ENCODE measurements at regions not wholly inside any gene's neighbourhood (a gene's known extent, or its start where the extent isn't known, plus 50 kb on each side); places are given as distances from the start of the nearest gene placed in this dataset.

DNA sequence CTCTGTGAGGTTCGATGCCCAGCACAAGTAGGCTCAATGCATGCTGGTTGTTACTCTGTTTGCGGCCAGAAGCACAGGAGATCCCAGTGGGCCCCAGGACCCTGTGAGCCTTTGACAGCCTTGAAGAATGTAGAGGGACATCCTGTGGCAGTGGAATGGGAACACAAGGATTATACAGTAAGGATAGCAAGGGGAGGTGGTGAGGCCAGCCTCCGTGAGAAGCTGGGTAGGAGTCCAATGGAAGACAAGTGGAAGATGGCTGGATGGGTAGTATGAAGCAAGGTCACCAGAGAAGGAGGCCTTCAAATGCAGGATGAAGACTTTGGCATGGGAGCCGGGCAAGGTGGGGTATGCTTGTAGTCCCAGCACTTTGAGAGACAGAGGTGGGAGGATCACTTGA is 622.9 kb upstream of the CDH4 start:
- Histone ChIP-seq H3K27me3 (ENCODE audit: insufficient read depth, poor library complexity, severe bottlenecking) (no peaks in the 10 kb centered on the region), H3K4me3 (replicated peaks; ENCODE audit: insufficient read depth, low read length) (no peak overlapping the region), H3K27ac (replicated peaks) (no peak overlapping the region)
- no peak for TF ChIP-seq REST (IDR thresholded peaks at IDR 0.05; ENCODE audit: insufficient replicate concordance, low read depth)
- TF ChIP-seq CTCF (IDR thresholded peaks at IDR 0.05; ENCODE audit: insufficient read depth, low read length) = no peak
- TF ChIP-seq POLR2AphosphoS5 (IDR thresholded peaks at IDR 0.05; ENCODE audit: low read depth) = no peak
- TF ChIP-seq GABPA (IDR thresholded peaks at IDR 0.05; ENCODE audit: low read depth) = no peak
- no peak for TF ChIP-seq SPI1 (IDR thresholded peaks at IDR 0.05; ENCODE audit: borderline replicate concordance, low read depth)
- no peak for DNase-seq (ENCODE audit: low read depth in 1 of 2, low spot score in 1 of 2)

DNA sequence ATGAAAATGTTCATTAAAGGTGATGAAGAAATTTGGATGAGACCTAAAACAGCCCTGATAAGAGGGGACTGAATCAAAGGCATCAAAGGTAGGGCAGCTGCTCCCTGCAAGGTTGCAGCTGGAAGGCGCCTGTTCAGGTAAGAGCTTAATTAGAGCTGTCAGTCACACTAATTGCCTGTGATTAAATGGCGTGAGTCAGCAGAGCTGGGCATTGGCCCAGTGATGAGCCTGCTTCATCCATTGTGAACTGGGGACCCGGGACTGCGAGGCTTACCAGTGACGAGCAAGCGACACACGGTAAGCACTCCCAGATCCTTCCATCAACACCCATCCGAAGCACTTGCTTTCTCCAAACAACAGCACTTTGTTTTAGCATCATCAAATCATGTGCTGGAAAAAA is 621.5 kb upstream of the CDH4 start:
- TF ChIP-seq SPI1 (IDR thresholded peaks at IDR 0.05; ENCODE audit: borderline replicate concordance, low read depth) (no peak), CTCF (IDR thresholded peaks at IDR 0.05; ENCODE audit: insufficient read depth, low read length) (no peak), GABPA (IDR thresholded peaks at IDR 0.05; ENCODE audit: low read depth) (no peak), POLR2AphosphoS5 (IDR thresholded peaks at IDR 0.05; ENCODE audit: low read depth) (no peak), REST (IDR thresholded peaks at IDR 0.05; ENCODE audit: insufficient replicate concordance, low read depth) (no peak)
- DNase-seq (ENCODE audit: low read depth in 1 of 2, low spot score in 1 of 2) = no peak
- Histone ChIP-seq H3K4me3 (replicated peaks; ENCODE audit: insufficient read depth, low read length) (no peak overlapping the region), H3K27me3 (ENCODE audit: insufficient read depth, poor library complexity, severe bottlenecking) (no peaks in the 10 kb centered on the region), H3K27ac (replicated peaks) (no peak overlapping the region)

DNA sequence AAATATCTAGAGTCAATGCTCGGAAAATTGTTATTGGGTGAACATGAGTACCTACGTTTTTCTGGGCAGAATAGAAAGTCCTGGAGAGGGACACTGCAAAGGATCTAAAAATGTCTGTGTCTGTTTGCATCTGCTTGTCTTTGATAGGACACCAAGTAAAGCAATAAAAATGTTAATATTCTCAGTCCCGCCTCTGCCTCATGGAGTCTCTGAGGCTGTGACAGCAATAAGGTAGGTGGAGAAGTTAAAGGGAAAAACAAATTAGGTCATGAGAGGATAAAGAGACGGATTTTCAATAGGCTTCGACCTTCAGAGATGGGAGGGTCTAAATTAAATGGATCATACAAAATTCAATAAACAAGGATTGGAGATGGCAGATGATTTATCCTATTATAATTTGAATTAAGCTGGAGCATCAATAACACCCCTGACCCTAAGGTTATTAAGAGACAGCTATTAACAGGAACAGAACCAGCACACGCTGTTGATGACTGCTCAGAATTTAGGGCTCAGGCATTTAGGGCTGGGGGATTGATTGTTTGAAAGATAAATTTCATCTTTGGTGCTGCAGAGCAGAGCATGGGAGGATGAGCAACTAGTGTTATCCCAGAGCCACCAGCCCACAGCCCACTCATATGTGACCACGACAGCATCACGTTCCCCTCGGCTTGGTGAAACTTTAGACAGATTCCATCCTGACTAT is 620.3 kb upstream of the CDH4 start:
- DNase-seq (ENCODE audit: low read depth in 1 of 2, low spot score in 1 of 2) = no peak
- no peak for TF ChIP-seq REST (IDR thresholded peaks at IDR 0.05; ENCODE audit: insufficient replicate concordance, low read depth)
- TF ChIP-seq POLR2AphosphoS5 (IDR thresholded peaks at IDR 0.05; ENCODE audit: low read depth) = no peak
- no peak for TF ChIP-seq GABPA (IDR thresholded peaks at IDR 0.05; ENCODE audit: low read depth)
- no peak for TF ChIP-seq SPI1 (IDR thresholded peaks at IDR 0.05; ENCODE audit: borderline replicate concordance, low read depth)
- TF ChIP-seq CTCF (IDR thresholded peaks at IDR 0.05; ENCODE audit: insufficient read depth, low read length) = no peak
- Histone ChIP-seq H3K4me3 (replicated peaks; ENCODE audit: insufficient read depth, low read length) (no peak overlapping the region), H3K27ac (replicated peaks) (no peak overlapping the region), H3K27me3 (ENCODE audit: insufficient read depth, poor library complexity, severe bottlenecking) (no peaks in the 10 kb centered on the region)

Data from HL-60 (cell line).